ENCODE measurements at regions not wholly inside any gene's neighbourhood (a gene's known extent, or its start where the extent isn't known, plus 50 kb on each side); places are given as distances from the start of the nearest gene placed in this dataset.

DNA sequence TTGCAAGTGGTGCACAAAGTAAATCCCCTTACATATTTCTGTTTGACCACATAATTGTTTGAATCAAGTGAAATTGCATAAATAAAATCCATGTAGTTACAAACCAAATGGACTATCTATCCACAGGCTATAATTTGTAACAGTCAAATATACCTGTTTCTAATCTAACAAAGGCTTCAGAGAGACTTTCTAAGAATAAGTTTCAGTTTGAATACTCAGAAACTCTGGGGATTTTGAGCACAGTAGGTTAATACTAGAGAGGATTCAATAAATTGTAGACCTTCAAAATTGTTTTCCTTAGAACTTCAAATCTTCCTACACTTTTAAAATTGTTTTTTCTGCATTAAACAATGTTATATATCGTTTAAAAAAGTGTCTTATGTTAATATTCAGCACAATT is 1250.1 kb downstream of the NLGN4X start:
- TF ChIP-seq, protein P1, sequence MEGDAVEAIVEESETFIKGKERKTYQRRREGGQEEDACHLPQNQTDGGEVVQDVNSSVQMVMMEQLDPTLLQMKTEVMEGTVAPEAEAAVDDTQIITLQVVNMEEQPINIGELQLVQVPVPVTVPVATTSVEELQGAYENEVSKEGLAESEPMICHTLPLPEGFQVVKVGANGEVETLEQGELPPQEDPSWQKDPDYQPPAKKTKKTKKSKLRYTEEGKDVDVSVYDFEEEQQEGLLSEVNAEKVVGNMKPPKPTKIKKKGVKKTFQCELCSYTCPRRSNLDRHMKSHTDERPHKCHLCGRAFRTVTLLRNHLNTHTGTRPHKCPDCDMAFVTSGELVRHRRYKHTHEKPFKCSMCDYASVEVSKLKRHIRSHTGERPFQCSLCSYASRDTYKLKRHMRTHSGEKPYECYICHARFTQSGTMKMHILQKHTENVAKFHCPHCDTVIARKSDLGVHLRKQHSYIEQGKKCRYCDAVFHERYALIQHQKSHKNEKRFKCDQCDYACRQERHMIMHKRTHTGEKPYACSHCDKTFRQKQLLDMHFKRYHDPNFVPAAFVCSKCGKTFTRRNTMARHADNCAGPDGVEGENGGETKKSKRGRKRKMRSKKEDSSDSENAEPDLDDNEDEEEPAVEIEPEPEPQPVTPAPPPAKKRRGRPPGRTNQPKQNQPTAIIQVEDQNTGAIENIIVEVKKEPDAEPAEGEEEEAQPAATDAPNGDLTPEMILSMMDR (IDR thresholded peaks at IDR 0.05), result no peak
- no peak for TF ChIP-seq POLR2A (IDR thresholded peaks at IDR 0.05)
